ENCODE measurements at regions not wholly inside any gene's neighbourhood (a gene's known extent, or its start where the extent isn't known, plus 50 kb on each side); places are given as distances from the start of the nearest gene placed in this dataset.

GRCh38 chr12:94769776-94770759 is 119.7 kb upstream of the TMCC3 start:
- Mint-ChIP-seq H3K27ac (no peak overlapping the region), H3K4me3 (no peak overlapping the region), H3K9me3 (ENCODE audit: insufficient read depth) (no peaks in the 10 kb centered on the region), H3K4me1 (ENCODE audit: low read depth) (peaks cover 7% of the 10 kb centered on the region), H3K36me3 (ENCODE audit: low read depth) (no peaks in the 10 kb centered on the region), H3K27me3 (ENCODE audit: low read depth) (peaks cover 29% of the 10 kb centered on the region)
- DNase-seq: no peak
- ChIA-PET CTCF (no interaction called here), POLR2A (no interaction called here)
- no peak for ATAC-seq

GRCh38 chr12:94769047-94769420 is 118.7 kb upstream of the TMCC3 start:
- Mint-ChIP-seq H3K4me1 (ENCODE audit: low read depth) (peaks cover 7% of the 10 kb centered on the region), H3K4me3 (no peak overlapping the region), H3K27ac (no peak overlapping the region), H3K9me3 (ENCODE audit: insufficient read depth) (no peaks in the 10 kb centered on the region), H3K36me3 (ENCODE audit: low read depth) (no peaks in the 10 kb centered on the region), H3K27me3 (ENCODE audit: low read depth) (peaks cover 31% of the 10 kb centered on the region)
- DNase-seq (no peak), ATAC-seq (no peak)
- POLR2A ChIA-PET: no interaction called here
- CTCF ChIA-PET: no interaction called here

DNA sequence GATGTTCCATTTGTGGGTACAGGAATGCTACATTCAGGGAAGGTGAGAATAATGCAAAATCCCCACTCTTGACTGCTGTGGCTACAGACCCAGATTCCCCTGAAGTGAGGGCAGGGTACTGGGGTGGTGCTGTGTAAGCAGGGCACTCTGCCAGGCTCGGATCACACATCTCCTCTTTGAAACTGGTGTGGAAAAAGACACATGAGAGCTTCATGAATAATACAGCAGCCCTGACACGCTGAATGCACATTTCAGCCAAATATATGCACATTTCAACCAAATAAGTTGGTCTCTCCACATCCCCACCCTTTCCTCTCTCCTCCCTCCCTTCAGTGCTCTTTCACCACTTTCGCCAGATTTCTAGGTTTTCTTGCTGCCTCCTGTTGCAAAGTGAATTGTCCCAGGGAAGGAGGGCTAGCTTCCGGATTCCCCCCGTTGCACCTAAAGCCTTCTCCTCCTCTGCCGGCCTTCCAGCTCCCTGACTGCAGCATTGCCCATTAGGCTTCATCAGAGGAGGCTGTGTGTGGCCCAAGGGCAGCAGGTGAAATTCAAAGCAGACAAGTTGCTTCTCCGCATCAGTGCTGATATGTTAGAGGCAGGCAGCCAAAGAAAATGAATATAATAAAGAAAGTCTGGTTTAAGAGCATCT is 118.2 kb upstream of the TMCC3 start:
- Mint-ChIP-seq H3K27ac (no peak overlapping the region), H3K27me3 (ENCODE audit: low read depth) (peaks cover 31% of the 10 kb centered on the region), H3K4me1 (ENCODE audit: low read depth) (peaks cover 7% of the 10 kb centered on the region), H3K9me3 (ENCODE audit: insufficient read depth) (no peaks in the 10 kb centered on the region), H3K4me3 (no peak overlapping the region), H3K36me3 (ENCODE audit: low read depth) (no peaks in the 10 kb centered on the region)
- no peak for ATAC-seq
- ChIA-PET CTCF (no interaction called here), POLR2A (no interaction called here)
- DNase-seq: no peak

GRCh38 chr12:94767956-94768355 is 117.6 kb upstream of the TMCC3 start:
- ChIA-PET CTCF (no interaction called here), POLR2A (no interaction called here)
- H3K27ac Mint-ChIP-seq: no peak overlapping the region
- peaks cover 11% of the 10 kb centered on the region for H3K4me1 Mint-ChIP-seq (ENCODE audit: low read depth)
- peaks cover 31% of the 10 kb centered on the region for H3K27me3 Mint-ChIP-seq (ENCODE audit: low read depth)
- no peak overlapping the region for H3K4me3 Mint-ChIP-seq
- no peaks in the 10 kb centered on the region for H3K9me3 Mint-ChIP-seq (ENCODE audit: insufficient read depth)
- H3K36me3 Mint-ChIP-seq (ENCODE audit: low read depth): no peaks in the 10 kb centered on the region
- DNase-seq (no peak), ATAC-seq (no peak)

GRCh38 chr12:94766397-94766796 is 116.0 kb upstream of the TMCC3 start:
- no peaks in the 10 kb centered on the region for H3K9me3 Mint-ChIP-seq (ENCODE audit: insufficient read depth)
- no peak overlapping the region for H3K27ac Mint-ChIP-seq
- ChIA-PET POLR2A (no interaction called here), CTCF (no interaction called here)
- DNase-seq: no peak
- no peak for ATAC-seq
- H3K4me1 Mint-ChIP-seq (ENCODE audit: low read depth): peaks cover 16% of the 10 kb centered on the region
- no peak overlapping the region for H3K4me3 Mint-ChIP-seq
- H3K36me3 Mint-ChIP-seq (ENCODE audit: low read depth): no peaks in the 10 kb centered on the region
- H3K27me3 Mint-ChIP-seq (ENCODE audit: low read depth): peaks cover 28% of the 10 kb centered on the region

- H3K36me3 Mint-ChIP-seq (ENCODE audit: low read depth): no peaks in the 10 kb centered on the region
- no peaks in the 10 kb centered on the region for H3K9me3 Mint-ChIP-seq (ENCODE audit: insufficient read depth)
- H3K4me3 Mint-ChIP-seq: no peak overlapping the region
- ATAC-seq (no peak), DNase-seq (no peak)
- peaks cover 9% of the 10 kb centered on the region for H3K4me1 Mint-ChIP-seq (ENCODE audit: low read depth)
- POLR2A ChIA-PET: no interaction called here
- CTCF ChIA-PET: interaction anchor here (0.7 to 1.9 kb wide), 2 partner anchors 16 to 159 kb away, joined by 3 to 7 read pairs; no protein-coding TSS in a partner anchor
- H3K27ac Mint-ChIP-seq: no peak overlapping the region
- peaks cover 12% of the 10 kb centered on the region for H3K27me3 Mint-ChIP-seq (ENCODE audit: low read depth)
Measured at GRCh38 chr12:94763462-94763861, 113.1 kb upstream of the TMCC3 start.

- Mint-ChIP-seq H3K27me3 (ENCODE audit: low read depth) (peaks cover 12% of the 10 kb centered on the region), H3K4me3 (no peak overlapping the region), H3K4me1 (ENCODE audit: low read depth) (peaks cover 9% of the 10 kb centered on the region), H3K36me3 (ENCODE audit: low read depth) (no peaks in the 10 kb centered on the region), H3K9me3 (ENCODE audit: insufficient read depth) (no peaks in the 10 kb centered on the region), H3K27ac (no peak overlapping the region)
- ATAC-seq (no peak), DNase-seq (no peak)
- ChIA-PET CTCF (interaction anchor here (1.9 kb wide), 1 partner anchor 159 kb away, joined by 7 read pairs; no protein-coding TSS in a partner anchor), POLR2A (interaction anchor here (0.9 kb wide), 1 partner anchor 10 kb away, joined by 3 read pairs; no protein-coding TSS in a partner anchor)
Measured at GRCh38 chr12:94762943-94763342, 112.6 kb upstream of the TMCC3 start.

- Mint-ChIP-seq H3K9me3 (ENCODE audit: insufficient read depth) (no peaks in the 10 kb centered on the region), H3K27ac (no peak overlapping the region), H3K4me1 (ENCODE audit: low read depth) (peaks cover 9% of the 10 kb centered on the region), H3K36me3 (ENCODE audit: low read depth) (no peaks in the 10 kb centered on the region), H3K4me3 (no peak overlapping the region), H3K27me3 (ENCODE audit: low read depth) (peaks cover 15% of the 10 kb centered on the region)
- ATAC-seq (no peak), DNase-seq (no peak)
- CTCF ChIA-PET: interaction anchor here (1.0 kb wide), 1 partner anchor 10 kb away, joined by 5 read pairs; no protein-coding TSS in a partner anchor
- POLR2A ChIA-PET: interaction anchor here (0.9 kb wide), 1 partner anchor 9 kb away, joined by 3 read pairs; no protein-coding TSS in a partner anchor
Measured at GRCh38 chr12:94762259-94762942, 112.0 kb upstream of the TMCC3 start.

- no peaks in the 10 kb centered on the region for H3K9me3 Mint-ChIP-seq (ENCODE audit: insufficient read depth)
- ChIA-PET CTCF (interaction anchor here (1.0 kb wide), 1 partner anchor 9 kb away, joined by 5 read pairs; no protein-coding TSS in a partner anchor), POLR2A (no interaction called here)
- H3K4me1 Mint-ChIP-seq (ENCODE audit: low read depth): peaks cover 9% of the 10 kb centered on the region
- no peak overlapping the region for H3K27ac Mint-ChIP-seq
- ATAC-seq: no peak
- peaks cover 10% of the 10 kb centered on the region for H3K27me3 Mint-ChIP-seq (ENCODE audit: low read depth)
- no peak for DNase-seq
- H3K36me3 Mint-ChIP-seq (ENCODE audit: low read depth): no peaks in the 10 kb centered on the region
- H3K4me3 Mint-ChIP-seq: no peak overlapping the region
Measured at GRCh38 chr12:94761559-94761958, 111.2 kb upstream of the TMCC3 start.

DNA sequence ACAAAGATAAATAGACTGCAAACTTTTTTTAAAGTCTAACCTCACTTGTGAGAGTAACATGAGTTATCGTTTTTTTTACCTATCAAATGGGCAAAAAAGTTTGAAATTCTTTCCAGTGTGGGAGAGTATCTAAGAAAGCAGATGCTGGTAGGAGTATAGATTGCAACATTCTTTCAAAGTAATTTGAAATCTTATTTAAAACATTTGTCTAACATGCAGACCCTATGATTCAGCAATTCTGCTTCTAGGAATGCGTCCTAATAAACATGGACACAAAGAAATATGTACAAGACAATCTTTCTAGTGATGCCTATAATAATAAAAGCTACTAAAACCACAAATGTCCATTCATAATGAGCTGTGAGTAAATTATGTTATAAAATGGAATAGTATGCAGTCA is 110.4 kb upstream of the TMCC3 start:
- H3K36me3 Mint-ChIP-seq (ENCODE audit: low read depth): no peaks in the 10 kb centered on the region
- no peak overlapping the region for H3K4me3 Mint-ChIP-seq
- peaks cover 8% of the 10 kb centered on the region for H3K27me3 Mint-ChIP-seq (ENCODE audit: low read depth)
- ATAC-seq (no peak), DNase-seq (no peak)
- ChIA-PET CTCF (no interaction called here), POLR2A (no interaction called here)
- no peaks in the 10 kb centered on the region for H3K9me3 Mint-ChIP-seq (ENCODE audit: insufficient read depth)
- H3K27ac Mint-ChIP-seq: no peak overlapping the region
- peaks cover 9% of the 10 kb centered on the region for H3K4me1 Mint-ChIP-seq (ENCODE audit: low read depth)

GRCh38 chr12:94756789-94757188 is 106.4 kb upstream of the TMCC3 start:
- Mint-ChIP-seq H3K9me3 (ENCODE audit: insufficient read depth) (no peaks in the 10 kb centered on the region), H3K27me3 (ENCODE audit: low read depth) (peaks cover 12% of the 10 kb centered on the region), H3K36me3 (ENCODE audit: low read depth) (no peaks in the 10 kb centered on the region), H3K4me3 (no peak overlapping the region), H3K27ac (no peak overlapping the region), H3K4me1 (ENCODE audit: low read depth) (no peaks in the 10 kb centered on the region)
- DNase-seq (no peak), ATAC-seq (no peak)
- ChIA-PET CTCF (no interaction called here), POLR2A (no interaction called here)

DNA sequence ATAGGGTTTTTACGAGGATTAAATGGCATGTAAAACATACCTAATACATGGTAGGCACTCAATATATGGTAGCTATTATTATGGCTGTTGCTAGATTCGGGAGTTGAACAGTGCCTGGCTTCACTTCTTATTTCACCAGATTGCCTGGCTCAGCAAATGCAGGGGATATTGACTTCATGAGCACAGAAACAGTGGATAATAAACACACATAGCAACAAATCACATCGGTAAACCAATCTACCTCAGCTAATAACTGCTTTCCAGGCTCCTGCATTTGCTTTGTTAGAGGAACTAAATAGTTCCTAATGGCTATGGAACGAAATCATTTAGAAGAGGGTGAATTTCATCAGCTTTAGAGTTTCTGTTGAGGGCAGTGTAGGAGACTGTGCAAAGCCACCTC is 105.2 kb upstream of the TMCC3 start:
- no peak for ATAC-seq

More for the DNA sequence above, 105.2 kb upstream of the TMCC3 start:
- DNase-seq: no peak
- no peaks in the 10 kb centered on the region for H3K9me3 Mint-ChIP-seq (ENCODE audit: insufficient read depth)
- H3K4me3 Mint-ChIP-seq: no peak overlapping the region
- no peaks in the 10 kb centered on the region for H3K36me3 Mint-ChIP-seq (ENCODE audit: low read depth)
- no peaks in the 10 kb centered on the region for H3K4me1 Mint-ChIP-seq (ENCODE audit: low read depth)
- ChIA-PET POLR2A (no interaction called here), CTCF (interaction anchor here (1.3 kb wide), 1 partner anchor 10 kb away, joined by 3 read pairs; no protein-coding TSS in a partner anchor)
- no peak overlapping the region for H3K27ac Mint-ChIP-seq
- H3K27me3 Mint-ChIP-seq (ENCODE audit: low read depth): peaks cover 12% of the 10 kb centered on the region

Measured in activated CD8-positive, alpha-beta T cell treated with anti-CD3 and anti-CD28 coated beads, Interleukin-2, amount 10 ng/mL, durations not matched to agents 7 days and 5 days (primary cell).